Thyroid gland (tissue), 4 donors: ENCODE measurements at regions not wholly inside any gene's neighbourhood (a gene's known extent, or its start where the extent isn't known, plus 50 kb on each side); places are given as distances from the start of the nearest gene placed in this dataset.
"Not testable (repeated sequence)": the region's sequence is repeated elsewhere in the genome, so short reads cannot be mapped to it uniquely, and the experiment has no call there.

Source experiments
- POLR2A ChIP-seq, 2 donors: fragments of 450-650 bp; IDR thresholded peaks; one replicate each; pipeline ENCODE4 v1.6.1; 2017; ENCODE audit warnings: antibody characterized with exemption in 2 of 2, mild to moderate bottlenecking in 2 of 2, moderate library complexity in 1 of 2
- TF ChIP-seq, protein P1 (sequence below), 6 experiments: fragments of 200-600 bp in 3 of 6; fragments of 450-650 bp in 3 of 6; sonication (generic) in 3 of 6; IDR thresholded peaks; one replicate each; pipeline ENCODE4 v1.5.1; 2016 to 2019; ENCODE audit warnings: antibody characterized with exemption in 6 of 6, mild to moderate bottlenecking in 2 of 6, inconsistent platforms in 1 of 6, moderate library complexity in 1 of 6

DNA sequence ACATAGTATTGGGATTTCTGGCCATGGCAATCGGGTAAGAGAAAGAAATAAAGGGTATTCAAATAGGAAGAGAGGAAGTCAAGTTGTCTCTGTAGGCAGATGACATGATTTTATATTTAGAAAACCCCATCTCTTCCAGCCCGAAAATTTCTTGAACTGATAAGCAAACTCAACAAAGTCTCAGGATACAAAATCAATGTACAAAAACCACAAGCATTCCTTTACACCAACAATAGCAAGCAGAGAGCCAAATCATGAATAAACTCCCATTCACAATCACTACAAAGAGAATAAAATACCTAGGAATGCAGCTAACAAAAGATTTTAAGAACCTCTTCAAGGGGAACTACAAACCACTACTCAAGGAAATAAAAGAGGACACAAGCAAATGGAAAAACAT lies 600.1 kb upstream of the EPHA5 start:
- TF ChIP-seq, protein P1, sequence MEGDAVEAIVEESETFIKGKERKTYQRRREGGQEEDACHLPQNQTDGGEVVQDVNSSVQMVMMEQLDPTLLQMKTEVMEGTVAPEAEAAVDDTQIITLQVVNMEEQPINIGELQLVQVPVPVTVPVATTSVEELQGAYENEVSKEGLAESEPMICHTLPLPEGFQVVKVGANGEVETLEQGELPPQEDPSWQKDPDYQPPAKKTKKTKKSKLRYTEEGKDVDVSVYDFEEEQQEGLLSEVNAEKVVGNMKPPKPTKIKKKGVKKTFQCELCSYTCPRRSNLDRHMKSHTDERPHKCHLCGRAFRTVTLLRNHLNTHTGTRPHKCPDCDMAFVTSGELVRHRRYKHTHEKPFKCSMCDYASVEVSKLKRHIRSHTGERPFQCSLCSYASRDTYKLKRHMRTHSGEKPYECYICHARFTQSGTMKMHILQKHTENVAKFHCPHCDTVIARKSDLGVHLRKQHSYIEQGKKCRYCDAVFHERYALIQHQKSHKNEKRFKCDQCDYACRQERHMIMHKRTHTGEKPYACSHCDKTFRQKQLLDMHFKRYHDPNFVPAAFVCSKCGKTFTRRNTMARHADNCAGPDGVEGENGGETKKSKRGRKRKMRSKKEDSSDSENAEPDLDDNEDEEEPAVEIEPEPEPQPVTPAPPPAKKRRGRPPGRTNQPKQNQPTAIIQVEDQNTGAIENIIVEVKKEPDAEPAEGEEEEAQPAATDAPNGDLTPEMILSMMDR (IDR thresholded peaks at IDR 0.05) = not testable (repeated sequence)
- not testable (repeated sequence) for TF ChIP-seq POLR2A (IDR thresholded peaks at IDR 0.05)
